Osteoblast (primary cell): ENCODE measurements at regions not wholly inside any gene's neighbourhood (a gene's known extent, or its start where the extent isn't known, plus 50 kb on each side); places are given as distances from the start of the nearest gene placed in this dataset.

Experiments
- DNase-seq: peaks from one replicate; pipeline ENCODE4 v3.0.0; 2011; ENCODE audit warnings: low spot score, mixed read lengths; ENCODE audit not compliant: insufficient read length; ENCODE audit errors: missing footprints
- H2AFZ ChIP-seq: 2 replicates; pipeline ENCODE4 v1.6.0; 2011; ENCODE audit warnings: mild to moderate bottlenecking, low read length
- H3K27ac ChIP-seq: 2 replicates; pipeline ENCODE4 v1.5.1; 2011; ENCODE audit warnings: mild to moderate bottlenecking, low read depth, low read length, moderate library complexity
- H3K27me3 ChIP-seq: 2 replicates; pipeline ENCODE4 v1.6.0; 2012; ENCODE audit warnings: mild to moderate bottlenecking, control low read depth, inconsistent platforms, low read length, moderate library complexity; ENCODE audit not compliant: insufficient read depth
- H3K36me3 ChIP-seq: 2 replicates; pipeline ENCODE4 v1.5.1; 2011; ENCODE audit warnings: mild to moderate bottlenecking, low read length, control low read depth, moderate library complexity; ENCODE audit not compliant: insufficient read depth
- H3K4me1 ChIP-seq: 2 replicates; pipeline ENCODE4 v1.5.1; 2011; ENCODE audit warnings: mild to moderate bottlenecking, low read length, control low read depth, moderate library complexity; ENCODE audit not compliant: insufficient read depth
- H3K4me2 ChIP-seq: 2 replicates; pipeline ENCODE4 v1.6.0; 2011; ENCODE audit warnings: mild to moderate bottlenecking, low read length; ENCODE audit not compliant: insufficient read depth
- H3K4me3 ChIP-seq: fragments of 200-600 bp; sonication (generic); 3 replicates; pipeline ENCODE4 v1.5.1; 2012; ENCODE audit warnings: mild to moderate bottlenecking, low read length, inconsistent platforms; ENCODE audit not compliant: insufficient read depth
- H3K79me2 ChIP-seq: 2 replicates; pipeline ENCODE4 v1.6.0; 2012; ENCODE audit warnings: mild to moderate bottlenecking, low read length, control low read depth, inconsistent platforms; ENCODE audit not compliant: insufficient read depth
- H3K9me3 ChIP-seq: 2 replicates; pipeline ENCODE4 v1.5.1; 2011; ENCODE audit warnings: low read depth, low read length, control low read depth
- H4K20me1 ChIP-seq: 2 replicates; pipeline ENCODE4 v1.6.0; 2012; ENCODE audit warnings: mild to moderate bottlenecking, low read length, control low read depth; ENCODE audit not compliant: insufficient read depth
- TF ChIP-seq, protein P1 (sequence below): IDR thresholded peaks from 2 replicates; pipeline ENCODE4 v1.5.1; 2011; ENCODE audit warnings: mild to moderate bottlenecking, low read depth, low read length, moderate library complexity; ENCODE audit errors: extremely low read depth

DNA sequence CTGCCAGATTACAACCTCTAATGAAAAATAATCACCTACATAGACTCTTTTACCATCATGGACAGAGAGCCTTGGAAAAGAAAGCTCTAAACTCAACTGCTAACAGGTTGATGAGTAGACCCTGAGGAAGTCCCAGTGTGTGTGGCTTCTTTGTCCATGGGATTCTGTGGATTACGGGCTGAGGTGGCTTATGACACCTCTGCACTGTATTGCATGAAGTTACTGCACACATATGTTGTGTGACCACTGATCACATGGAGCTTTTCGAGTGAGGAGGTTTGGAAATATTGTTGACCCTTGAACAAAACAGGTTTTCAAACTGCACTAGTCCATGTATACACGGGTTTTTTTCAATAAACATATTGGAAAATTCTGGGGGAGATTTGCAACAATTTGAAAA, 124.4 kb downstream of the RIN2 start:
- peaks cover 44% of the 10 kb centered on the region for H3K4me1 ChIP-seq
- no peaks in the 10 kb centered on the region for H3K36me3 ChIP-seq
- H3K27me3 ChIP-seq: no peaks in the 10 kb centered on the region
- H3K4me2 ChIP-seq: no peak overlapping the region
- no peaks in the 10 kb centered on the region for H3K9me3 ChIP-seq
- no peak overlapping the region for H2AFZ ChIP-seq
- no peaks in the 10 kb centered on the region for H3K79me2 ChIP-seq
- H3K4me3 ChIP-seq: no peak overlapping the region
- H3K27ac ChIP-seq: no peak overlapping the region
- no peak for DNase-seq
- TF ChIP-seq, protein P1, sequence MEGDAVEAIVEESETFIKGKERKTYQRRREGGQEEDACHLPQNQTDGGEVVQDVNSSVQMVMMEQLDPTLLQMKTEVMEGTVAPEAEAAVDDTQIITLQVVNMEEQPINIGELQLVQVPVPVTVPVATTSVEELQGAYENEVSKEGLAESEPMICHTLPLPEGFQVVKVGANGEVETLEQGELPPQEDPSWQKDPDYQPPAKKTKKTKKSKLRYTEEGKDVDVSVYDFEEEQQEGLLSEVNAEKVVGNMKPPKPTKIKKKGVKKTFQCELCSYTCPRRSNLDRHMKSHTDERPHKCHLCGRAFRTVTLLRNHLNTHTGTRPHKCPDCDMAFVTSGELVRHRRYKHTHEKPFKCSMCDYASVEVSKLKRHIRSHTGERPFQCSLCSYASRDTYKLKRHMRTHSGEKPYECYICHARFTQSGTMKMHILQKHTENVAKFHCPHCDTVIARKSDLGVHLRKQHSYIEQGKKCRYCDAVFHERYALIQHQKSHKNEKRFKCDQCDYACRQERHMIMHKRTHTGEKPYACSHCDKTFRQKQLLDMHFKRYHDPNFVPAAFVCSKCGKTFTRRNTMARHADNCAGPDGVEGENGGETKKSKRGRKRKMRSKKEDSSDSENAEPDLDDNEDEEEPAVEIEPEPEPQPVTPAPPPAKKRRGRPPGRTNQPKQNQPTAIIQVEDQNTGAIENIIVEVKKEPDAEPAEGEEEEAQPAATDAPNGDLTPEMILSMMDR: no peak
- H4K20me1 ChIP-seq: no peaks in the 10 kb centered on the region

- H3K4me1 ChIP-seq: peaks cover 46% of the 10 kb centered on the region
- DNase-seq: no peak
- no peaks in the 10 kb centered on the region for H4K20me1 ChIP-seq
- no peak overlapping the region for H2AFZ ChIP-seq
- no peak overlapping the region for H3K4me3 ChIP-seq
- H3K36me3 ChIP-seq: no peaks in the 10 kb centered on the region
- TF ChIP-seq, protein P1: no peak
- H3K4me2 ChIP-seq: no peak overlapping the region
- H3K27ac ChIP-seq: no peak overlapping the region
- H3K9me3 ChIP-seq: no peaks in the 10 kb centered on the region
- H3K79me2 ChIP-seq: no peaks in the 10 kb centered on the region
- H3K27me3 ChIP-seq: no peaks in the 10 kb centered on the region
Measured at GRCh38 chr20:19883501-19883900, 125.4 kb downstream of the RIN2 start.

- H3K4me3 ChIP-seq: no peak overlapping the region
- peaks cover 53% of the 10 kb centered on the region for H3K4me1 ChIP-seq
- H3K79me2 ChIP-seq: no peaks in the 10 kb centered on the region
- no peak for DNase-seq
- no peaks in the 10 kb centered on the region for H3K9me3 ChIP-seq
- TF ChIP-seq, protein P1: no peak
- no peaks in the 10 kb centered on the region for H4K20me1 ChIP-seq
- H2AFZ ChIP-seq: no peak overlapping the region
- no peaks in the 10 kb centered on the region for H3K36me3 ChIP-seq
- peak overlapping the region; percentile 86 for H3K27ac ChIP-seq
- H3K27me3 ChIP-seq: no peaks in the 10 kb centered on the region
- H3K4me2 ChIP-seq: peak overlapping the region; percentile 87
Measured at GRCh38 chr20:19885594-19885938, 127.5 kb downstream of the RIN2 start.

- TF ChIP-seq, protein P1: no peak
- Histone ChIP-seq H3K4me3 (peak overlapping the region; percentile 16), H3K4me2 (peak overlapping the region; percentile 87), H4K20me1 (no peaks in the 10 kb centered on the region), H2AFZ (peak overlapping the region; percentile 36), H3K4me1 (peaks cover 48% of the 10 kb centered on the region), H3K27me3 (no peaks in the 10 kb centered on the region), H3K27ac (peak overlapping the region; percentile 86), H3K9me3 (no peaks in the 10 kb centered on the region), H3K79me2 (no peaks in the 10 kb centered on the region), H3K36me3 (no peaks in the 10 kb centered on the region)
- DNase-seq: no peak
Measured at GRCh38 chr20:19885939-19886660, 128.0 kb downstream of the RIN2 start.
